ENCODE measurements at regions not wholly inside any gene's neighbourhood (a gene's known extent, or its start where the extent isn't known, plus 50 kb on each side); places are given as distances from the start of the nearest gene placed in this dataset.

- Mint-ChIP-seq H3K36me3 (ENCODE audit: unreplicated experiment) (no peaks in the 10 kb centered on the region), H3K27ac (ENCODE audit: unreplicated experiment) (no peak overlapping the region), H3K4me3 (ENCODE audit: unreplicated experiment) (no peak overlapping the region), H3K9me3 (ENCODE audit: unreplicated experiment) (no peaks in the 10 kb centered on the region), H3K27me3 (ENCODE audit: unreplicated experiment) (no peaks in the 10 kb centered on the region), H3K4me1 (ENCODE audit: low read depth, unreplicated experiment) (no peaks in the 10 kb centered on the region)
- TF ChIP-seq CTCF (IDR thresholded peaks at IDR 0.05; ENCODE audit: partially characterized antibody, unreplicated experiment) = no peak
- DNase-seq = no peak
These were observed 58.3 kb upstream of the NEUROD6 start for GRCh38 chr7:31398815-31399214.

- no peak for DNase-seq
- no peak overlapping the region for H3K4me3 Mint-ChIP-seq (ENCODE audit: unreplicated experiment)
- no peaks in the 10 kb centered on the region for H3K36me3 Mint-ChIP-seq (ENCODE audit: unreplicated experiment)
- H3K27me3 Mint-ChIP-seq (ENCODE audit: unreplicated experiment) = peaks cover 2% of the 10 kb centered on the region
- H3K4me1 Mint-ChIP-seq (ENCODE audit: low read depth, unreplicated experiment) = no peaks in the 10 kb centered on the region
- H3K27ac Mint-ChIP-seq (ENCODE audit: unreplicated experiment) = no peak overlapping the region
- H3K9me3 Mint-ChIP-seq (ENCODE audit: unreplicated experiment) = no peaks in the 10 kb centered on the region
- TF ChIP-seq CTCF (IDR thresholded peaks at IDR 0.05; ENCODE audit: partially characterized antibody, unreplicated experiment) = no peak
These were observed 66.7 kb upstream of the NEUROD6 start for GRCh38 chr7:31407178-31407676.

- H3K4me1 Mint-ChIP-seq (ENCODE audit: low read depth, unreplicated experiment) = no peaks in the 10 kb centered on the region
- no peak overlapping the region for H3K4me3 Mint-ChIP-seq (ENCODE audit: unreplicated experiment)
- H3K36me3 Mint-ChIP-seq (ENCODE audit: unreplicated experiment) = no peaks in the 10 kb centered on the region
- no peak overlapping the region for H3K27ac Mint-ChIP-seq (ENCODE audit: unreplicated experiment)
- no peak for DNase-seq
- peaks cover 2% of the 10 kb centered on the region for H3K27me3 Mint-ChIP-seq (ENCODE audit: unreplicated experiment)
- no peak for TF ChIP-seq CTCF (IDR thresholded peaks at IDR 0.05; ENCODE audit: partially characterized antibody, unreplicated experiment)
- H3K9me3 Mint-ChIP-seq (ENCODE audit: unreplicated experiment) = no peaks in the 10 kb centered on the region
These were observed 67.7 kb upstream of the NEUROD6 start for GRCh38 chr7:31408140-31408729.

GRCh38 chr7:31410265-31410664 is 69.7 kb upstream of the NEUROD6 start:
- Mint-ChIP-seq H3K9me3 (ENCODE audit: unreplicated experiment) (no peaks in the 10 kb centered on the region), H3K27me3 (ENCODE audit: unreplicated experiment) (peaks cover 2% of the 10 kb centered on the region), H3K4me3 (ENCODE audit: unreplicated experiment) (no peak overlapping the region), H3K36me3 (ENCODE audit: unreplicated experiment) (no peaks in the 10 kb centered on the region), H3K4me1 (ENCODE audit: low read depth, unreplicated experiment) (no peaks in the 10 kb centered on the region), H3K27ac (ENCODE audit: unreplicated experiment) (no peak overlapping the region)
- no peak for DNase-seq
- TF ChIP-seq CTCF (IDR thresholded peaks at IDR 0.05; ENCODE audit: partially characterized antibody, unreplicated experiment) = no peak

- DNase-seq = no peak
- no peak for TF ChIP-seq CTCF (IDR thresholded peaks at IDR 0.05; ENCODE audit: partially characterized antibody, unreplicated experiment)
- Mint-ChIP-seq H3K4me1 (ENCODE audit: low read depth, unreplicated experiment) (no peaks in the 10 kb centered on the region), H3K27ac (ENCODE audit: unreplicated experiment) (no peak overlapping the region), H3K9me3 (ENCODE audit: unreplicated experiment) (no peaks in the 10 kb centered on the region), H3K27me3 (ENCODE audit: unreplicated experiment) (peaks cover 2% of the 10 kb centered on the region), H3K4me3 (ENCODE audit: unreplicated experiment) (no peak overlapping the region), H3K36me3 (ENCODE audit: unreplicated experiment) (no peaks in the 10 kb centered on the region)
These were observed 70.9 kb upstream of the NEUROD6 start for GRCh38 chr7:31411416-31411815.
